Colonic mucosa (tissue), 4 donors: ENCODE measurements at regions not wholly inside any gene's neighbourhood (a gene's known extent, or its start where the extent isn't known, plus 50 kb on each side); places are given as distances from the start of the nearest gene placed in this dataset.

Experiments
- DNase-seq: peaks from one replicate; pipeline ENCODE4 v3.0.0-alpha.2; 2020
- H3K27ac ChIP-seq: fragments of 200-600 bp; one replicate; pipeline ENCODE4 v1.8.0; 2021
- H3K27me3 ChIP-seq: fragments of 200-600 bp; one replicate; pipeline ENCODE4 v1.8.0; 2021
- H3K36me3 ChIP-seq: fragments of 200-600 bp; one replicate; pipeline ENCODE4 v1.8.0; 2021
- H3K4me1 ChIP-seq: fragments of 200-600 bp; one replicate; pipeline ENCODE4 v1.8.0; 2021; ENCODE audit warnings: mild to moderate bottlenecking
- H3K4me3 ChIP-seq: fragments of 200-600 bp; one replicate; pipeline ENCODE4 v1.8.0; 2021
- H3K9ac ChIP-seq, 2 donors: one replicate each; pipeline ENCODE4 v1.7.0; 2013; ENCODE audit warnings: control low read depth in 2 of 2, low read depth in 2 of 2, low read length in 2 of 2
- H3K9me3 ChIP-seq: fragments of 200-600 bp; one replicate; pipeline ENCODE4 v1.8.0; 2021
- intact Hi-C: fragments of 100-400 bp; cut with DNase I; formaldehyde crosslinking; loops from one replicate; pipeline ENCODE4 v1.14.1; 2022
- TF ChIP-seq, protein P1 (sequence below): fragments of 200-600 bp; IDR thresholded peaks from one replicate; pipeline ENCODE4 v1.8.0; 2022; ENCODE audit warnings: antibody characterized with exemption, mild to moderate bottlenecking
- donor health status: healthy.
- donor health status: DM: no; HTN: no; CAD: no.
- donor health status: DM: no; HTN: no; CAD: no.

- Histone ChIP-seq H3K36me3 (no peaks in the 10 kb centered on the region), H3K27me3 (no peaks in the 10 kb centered on the region), H3K4me3 (no peak overlapping the region), H3K9me3 (no peaks in the 10 kb centered on the region), H3K27ac (no peak overlapping the region), H3K9ac (no peak overlapping the region), H3K4me1 (no peaks in the 10 kb centered on the region)
- intact Hi-C loops, result no loop called here
- TF ChIP-seq, protein P1, sequence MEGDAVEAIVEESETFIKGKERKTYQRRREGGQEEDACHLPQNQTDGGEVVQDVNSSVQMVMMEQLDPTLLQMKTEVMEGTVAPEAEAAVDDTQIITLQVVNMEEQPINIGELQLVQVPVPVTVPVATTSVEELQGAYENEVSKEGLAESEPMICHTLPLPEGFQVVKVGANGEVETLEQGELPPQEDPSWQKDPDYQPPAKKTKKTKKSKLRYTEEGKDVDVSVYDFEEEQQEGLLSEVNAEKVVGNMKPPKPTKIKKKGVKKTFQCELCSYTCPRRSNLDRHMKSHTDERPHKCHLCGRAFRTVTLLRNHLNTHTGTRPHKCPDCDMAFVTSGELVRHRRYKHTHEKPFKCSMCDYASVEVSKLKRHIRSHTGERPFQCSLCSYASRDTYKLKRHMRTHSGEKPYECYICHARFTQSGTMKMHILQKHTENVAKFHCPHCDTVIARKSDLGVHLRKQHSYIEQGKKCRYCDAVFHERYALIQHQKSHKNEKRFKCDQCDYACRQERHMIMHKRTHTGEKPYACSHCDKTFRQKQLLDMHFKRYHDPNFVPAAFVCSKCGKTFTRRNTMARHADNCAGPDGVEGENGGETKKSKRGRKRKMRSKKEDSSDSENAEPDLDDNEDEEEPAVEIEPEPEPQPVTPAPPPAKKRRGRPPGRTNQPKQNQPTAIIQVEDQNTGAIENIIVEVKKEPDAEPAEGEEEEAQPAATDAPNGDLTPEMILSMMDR, result no peak
- no peak for DNase-seq
Measured at GRCh38 chr2:219906114-219907010, 278.9 kb downstream of the SLC4A3 start.

GRCh38 chr2:219907011-219907365 is 279.6 kb downstream of the SLC4A3 start:
- no peaks in the 10 kb centered on the region for H3K36me3 ChIP-seq
- TF ChIP-seq, protein P1, result no peak
- H3K27ac ChIP-seq, result no peak overlapping the region
- H3K9me3 ChIP-seq, result no peaks in the 10 kb centered on the region
- DNase-seq, result no peak
- no peaks in the 10 kb centered on the region for H3K4me1 ChIP-seq
- H3K4me3 ChIP-seq, result no peak overlapping the region
- no peaks in the 10 kb centered on the region for H3K27me3 ChIP-seq
- intact Hi-C loops, result no loop called here
- no peak overlapping the region for H3K9ac ChIP-seq

- TF ChIP-seq, protein P1, result no peak
- intact Hi-C loops, result no loop called here
Measured at GRCh38 chr2:219908538-219908937, 281.1 kb downstream of the SLC4A3 start.

DNA sequence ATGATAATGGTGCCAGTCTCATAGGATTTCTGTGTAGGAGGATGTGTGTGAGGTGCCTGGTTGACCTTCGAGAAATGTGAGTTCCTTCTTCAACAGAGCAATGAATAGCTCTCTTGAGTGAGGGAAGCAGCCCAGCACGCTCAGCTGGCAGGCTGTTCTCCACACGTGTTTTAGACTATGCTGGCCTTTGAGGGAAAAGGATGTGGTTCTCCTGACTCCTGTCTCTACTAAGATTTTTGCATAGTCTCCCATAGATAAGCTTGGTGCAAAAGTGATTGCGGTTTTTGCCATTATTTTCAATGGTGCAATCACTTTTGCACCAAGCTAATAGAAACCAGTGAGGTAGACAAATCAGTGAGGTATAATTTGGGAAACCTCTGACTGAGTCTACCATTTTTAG is 284.1 kb downstream of the SLC4A3 start:
- TF ChIP-seq, protein P1, result no peak
- intact Hi-C loops, result no loop called here
- Histone ChIP-seq H3K36me3 (no peaks in the 10 kb centered on the region), H3K27ac (no peak overlapping the region), H3K9me3 (no peaks in the 10 kb centered on the region), H3K27me3 (no peaks in the 10 kb centered on the region), H3K9ac (no peak overlapping the region), H3K4me3 (no peak overlapping the region), H3K4me1 (no peaks in the 10 kb centered on the region)
- no peak for DNase-seq

More at GRCh38 chr2:219908538-219908937, 281.1 kb downstream of the SLC4A3 start:
- Histone ChIP-seq H3K9me3 (no peaks in the 10 kb centered on the region), H3K27me3 (no peaks in the 10 kb centered on the region), H3K36me3 (no peaks in the 10 kb centered on the region), H3K4me1 (no peaks in the 10 kb centered on the region), H3K4me3 (no peak overlapping the region), H3K27ac (no peak overlapping the region), H3K9ac (no peak overlapping the region)
- no peak for DNase-seq

DNA sequence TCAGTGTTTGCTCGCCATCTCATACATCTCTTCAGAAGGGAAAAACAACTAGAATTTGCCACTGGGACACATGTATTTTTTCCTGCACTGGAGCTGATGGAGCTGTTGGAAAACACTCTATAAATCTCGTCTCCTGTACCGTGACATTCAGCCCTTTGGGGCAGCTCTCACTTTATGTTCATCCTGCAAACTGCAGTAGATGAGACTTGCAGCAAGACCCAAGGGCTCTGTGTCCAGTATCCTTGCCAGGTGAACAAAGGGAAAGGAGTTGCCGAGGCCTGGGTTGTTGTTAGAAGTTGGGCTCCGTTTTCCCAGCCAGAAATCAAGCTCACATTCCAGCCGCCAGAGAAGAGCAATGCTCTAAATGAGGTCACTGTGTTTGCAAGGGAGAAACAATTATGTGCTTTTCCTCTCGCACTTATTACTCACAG is 285.1 kb downstream of the SLC4A3 start:
- Histone ChIP-seq H3K9me3 (no peaks in the 10 kb centered on the region), H3K9ac (no peak overlapping the region), H3K27ac (no peak overlapping the region), H3K4me1 (no peaks in the 10 kb centered on the region), H3K4me3 (no peak overlapping the region), H3K27me3 (no peaks in the 10 kb centered on the region), H3K36me3 (no peaks in the 10 kb centered on the region)
- no peak for DNase-seq
- intact Hi-C loops, result no loop called here
- TF ChIP-seq, protein P1, result no peak
